ENCODE measurements at regions not wholly inside any gene's neighbourhood (a gene's known extent, or its start where the extent isn't known, plus 50 kb on each side); places are given as distances from the start of the nearest gene placed in this dataset.

DNA sequence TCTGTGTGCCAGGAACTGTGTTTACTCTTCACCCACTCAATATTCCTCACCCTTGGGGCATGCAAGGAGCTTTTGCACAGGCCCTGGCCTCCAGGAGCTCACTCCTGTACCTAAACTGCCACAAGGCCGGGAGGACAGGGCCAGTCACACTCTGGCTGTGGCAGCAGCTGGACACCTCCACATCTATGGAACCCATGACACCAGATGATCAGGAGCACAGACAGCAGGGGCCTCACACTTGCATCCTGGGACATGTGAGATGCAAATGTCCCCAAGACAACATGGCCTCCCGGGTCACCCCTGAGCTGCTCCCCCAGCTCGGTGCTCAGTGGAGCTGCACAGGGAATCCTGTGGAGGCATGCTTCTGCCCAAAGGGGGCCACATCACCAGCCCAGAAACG lies 61.8 kb upstream of the SLC66A3 start:
- DNase-seq, result no peak
- Histone ChIP-seq H3K4me2 (ENCODE audit: low read depth, low read length) (no peak overlapping the region), H4K8ac (ENCODE audit: low read depth in 2 of 2, low read length in 2 of 2) (no peak overlapping the region), H3K9me3 (ENCODE audit: control insufficient read depth, insufficient read depth, low read length) (no peaks in the 10 kb centered on the region), H4K91ac (ENCODE audit: insufficient read depth, low read depth, low read length) (no peak overlapping the region), H3K79me1 (ENCODE audit: low read depth in 1 of 2, low read length in 2 of 2) (no peaks in the 10 kb centered on the region), H3K9ac (ENCODE audit: low read depth, low read length) (no peak overlapping the region), H3K14ac (replicated peaks; ENCODE audit: low read depth, low read length) (no peak overlapping the region), H2BK20ac (ENCODE audit: low read depth, low read length) (no peak overlapping the region), H3K36me3 (ENCODE audit: control insufficient read depth, insufficient read depth, low read length) (no peaks in the 10 kb centered on the region), H2BK15ac (ENCODE audit: low read depth, low read length) (no peak overlapping the region), H3K27ac (ENCODE audit: insufficient read depth, low read length) (no peak overlapping the region), H3K56ac (ENCODE audit: extremely low read depth, insufficient read depth, low read length) (no peak overlapping the region), H3K23ac (ENCODE audit: low read depth, low read length) (no peak overlapping the region), H3K4me1 (ENCODE audit: control insufficient read depth, insufficient read depth, low read length) (peaks cover 5% of the 10 kb centered on the region), H2AK5ac (ENCODE audit: low read depth, low read length) (no peak overlapping the region), H2BK120ac (ENCODE audit: low read depth, low read length) (no peak overlapping the region), H3K27me3 (ENCODE audit: control insufficient read depth, insufficient read depth, low read length) (no peaks in the 10 kb centered on the region), H3K4ac (ENCODE audit: low read depth, low read length) (no peak overlapping the region; the same call in 1 of the 2 replicates), H4K20me1 (ENCODE audit: insufficient read depth, low read length) (no peaks in the 10 kb centered on the region), H3K9me1 (ENCODE audit: insufficient read depth, low read length) (peaks cover 13% of the 10 kb centered on the region), H2AFZ (replicated peaks; ENCODE audit: low read length, poor library complexity) (peak overlapping the region; percentile 65), H4K5ac (ENCODE audit: low read depth, low read length) (no peak overlapping the region), H3K18ac (ENCODE audit: low read depth, low read length) (no peak overlapping the region), H3K4me3 (ENCODE audit: insufficient read depth, low read depth, low read length) (no peak overlapping the region), H2BK5ac (ENCODE audit: low read depth, low read length, poor library complexity, severe bottlenecking) (no peak overlapping the region), H2AK9ac (replicated peaks; ENCODE audit: low read depth, low read length, poor library complexity) (no peak overlapping the region)
- no peak for TF ChIP-seq MXI1 (IDR thresholded peaks at IDR 0.05; ENCODE audit: borderline replicate concordance, low read depth, low read length)
- no peak for TF ChIP-seq SMC3 (IDR thresholded peaks at IDR 0.05; ENCODE audit: low read depth, low read length)
- TF ChIP-seq POLR2A (IDR thresholded peaks at IDR 0.05; ENCODE audit: low read depth, low read length), result no peak
- no peak for TF ChIP-seq RFX5 (IDR thresholded peaks at IDR 0.05; ENCODE audit: low read depth, low read length)
- TF ChIP-seq, protein P1, sequence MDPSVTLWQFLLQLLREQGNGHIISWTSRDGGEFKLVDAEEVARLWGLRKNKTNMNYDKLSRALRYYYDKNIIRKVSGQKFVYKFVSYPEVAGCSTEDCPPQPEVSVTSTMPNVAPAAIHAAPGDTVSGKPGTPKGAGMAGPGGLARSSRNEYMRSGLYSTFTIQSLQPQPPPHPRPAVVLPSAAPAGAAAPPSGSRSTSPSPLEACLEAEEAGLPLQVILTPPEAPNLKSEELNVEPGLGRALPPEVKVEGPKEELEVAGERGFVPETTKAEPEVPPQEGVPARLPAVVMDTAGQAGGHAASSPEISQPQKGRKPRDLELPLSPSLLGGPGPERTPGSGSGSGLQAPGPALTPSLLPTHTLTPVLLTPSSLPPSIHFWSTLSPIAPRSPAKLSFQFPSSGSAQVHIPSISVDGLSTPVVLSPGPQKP (IDR thresholded peaks at IDR 0.05; ENCODE audit: borderline replicate concordance, low read depth, low read length), result no peak
- TF ChIP-seq FOS (IDR thresholded peaks at IDR 0.05; ENCODE audit: low read depth, low read length), result no peak
- TF ChIP-seq RAD21 (IDR thresholded peaks at IDR 0.05; ENCODE audit: low read length), result no peak
- no peak for TF ChIP-seq CHD1 (IDR thresholded peaks at IDR 0.05; ENCODE audit: low read depth, low read length)
- no peak for TF ChIP-seq MAZ (IDR thresholded peaks at IDR 0.05; ENCODE audit: borderline replicate concordance, low read depth, low read length)
- TF ChIP-seq, protein P2, sequence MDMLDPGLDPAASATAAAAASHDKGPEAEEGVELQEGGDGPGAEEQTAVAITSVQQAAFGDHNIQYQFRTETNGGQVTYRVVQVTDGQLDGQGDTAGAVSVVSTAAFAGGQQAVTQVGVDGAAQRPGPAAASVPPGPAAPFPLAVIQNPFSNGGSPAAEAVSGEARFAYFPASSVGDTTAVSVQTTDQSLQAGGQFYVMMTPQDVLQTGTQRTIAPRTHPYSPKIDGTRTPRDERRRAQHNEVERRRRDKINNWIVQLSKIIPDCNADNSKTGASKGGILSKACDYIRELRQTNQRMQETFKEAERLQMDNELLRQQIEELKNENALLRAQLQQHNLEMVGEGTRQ (IDR thresholded peaks at IDR 0.05; ENCODE audit: low read depth, low read length), result no peak
- TF ChIP-seq, protein P3, sequence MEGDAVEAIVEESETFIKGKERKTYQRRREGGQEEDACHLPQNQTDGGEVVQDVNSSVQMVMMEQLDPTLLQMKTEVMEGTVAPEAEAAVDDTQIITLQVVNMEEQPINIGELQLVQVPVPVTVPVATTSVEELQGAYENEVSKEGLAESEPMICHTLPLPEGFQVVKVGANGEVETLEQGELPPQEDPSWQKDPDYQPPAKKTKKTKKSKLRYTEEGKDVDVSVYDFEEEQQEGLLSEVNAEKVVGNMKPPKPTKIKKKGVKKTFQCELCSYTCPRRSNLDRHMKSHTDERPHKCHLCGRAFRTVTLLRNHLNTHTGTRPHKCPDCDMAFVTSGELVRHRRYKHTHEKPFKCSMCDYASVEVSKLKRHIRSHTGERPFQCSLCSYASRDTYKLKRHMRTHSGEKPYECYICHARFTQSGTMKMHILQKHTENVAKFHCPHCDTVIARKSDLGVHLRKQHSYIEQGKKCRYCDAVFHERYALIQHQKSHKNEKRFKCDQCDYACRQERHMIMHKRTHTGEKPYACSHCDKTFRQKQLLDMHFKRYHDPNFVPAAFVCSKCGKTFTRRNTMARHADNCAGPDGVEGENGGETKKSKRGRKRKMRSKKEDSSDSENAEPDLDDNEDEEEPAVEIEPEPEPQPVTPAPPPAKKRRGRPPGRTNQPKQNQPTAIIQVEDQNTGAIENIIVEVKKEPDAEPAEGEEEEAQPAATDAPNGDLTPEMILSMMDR (conservative IDR thresholded peaks at IDR 0.05; ENCODE audit: low read depth, low read length), result no peak
- TF ChIP-seq CEBPB (IDR thresholded peaks at IDR 0.05; ENCODE audit: low read depth, low read length), result no peak
- ATAC-seq (ENCODE audit: low read depth), result no peak
- intact Hi-C loops (cut with micrococcal nuclease) (no loop called here), dilution Hi-C loops (cut with HindIII; ENCODE audit: low sequenced_read_pairs, unreplicated experiment) (no loop called here), in situ Hi-C loops (cut with MboI; ENCODE audit: low sequenced_read_pairs) (no loop called here)
- ChIA-PET POLR2A (ENCODE audit: unreplicated experiment) (no interaction called here), CTCF (no interaction called here)
- no TSS peak for BruUV-seq (replicated peaks)
- WGBS, 2 experiments (ENCODE audit: extremely low coverage in 2 of 2, insufficient read length in 1 of 2), result no CpG with 5 or more reads among the region's 4 CpGs
